ENCODE measurements at regions not wholly inside any gene's neighbourhood (a gene's known extent, or its start where the extent isn't known, plus 50 kb on each side); places are given as distances from the start of the nearest gene placed in this dataset.
"Not testable (repeated sequence)": the region's sequence is repeated elsewhere in the genome, so short reads cannot be mapped to it uniquely, and the experiment has no call there.

DNA sequence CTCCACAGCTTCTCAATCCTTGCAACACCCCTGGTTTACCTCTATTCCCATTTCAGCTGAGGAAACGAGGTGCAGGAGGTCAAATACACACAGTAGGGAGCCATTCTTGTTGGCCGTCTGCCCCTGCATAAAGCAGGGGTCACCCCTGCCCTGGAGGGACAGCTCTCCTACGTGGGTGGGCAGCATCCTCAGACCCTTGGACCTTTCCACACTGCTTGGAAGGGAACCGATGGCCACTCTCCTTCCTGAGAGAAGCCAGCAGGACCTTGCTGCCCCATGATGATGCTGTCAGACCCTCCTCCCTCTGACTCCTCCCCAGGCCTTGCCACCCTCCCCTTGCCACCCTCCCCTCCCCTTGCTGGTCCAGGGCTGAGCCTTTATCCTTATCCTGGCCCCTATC is 121.1 kb upstream of the SYT13 start:
- DNase-seq (ENCODE audit: low spot score), result no peak

DNA sequence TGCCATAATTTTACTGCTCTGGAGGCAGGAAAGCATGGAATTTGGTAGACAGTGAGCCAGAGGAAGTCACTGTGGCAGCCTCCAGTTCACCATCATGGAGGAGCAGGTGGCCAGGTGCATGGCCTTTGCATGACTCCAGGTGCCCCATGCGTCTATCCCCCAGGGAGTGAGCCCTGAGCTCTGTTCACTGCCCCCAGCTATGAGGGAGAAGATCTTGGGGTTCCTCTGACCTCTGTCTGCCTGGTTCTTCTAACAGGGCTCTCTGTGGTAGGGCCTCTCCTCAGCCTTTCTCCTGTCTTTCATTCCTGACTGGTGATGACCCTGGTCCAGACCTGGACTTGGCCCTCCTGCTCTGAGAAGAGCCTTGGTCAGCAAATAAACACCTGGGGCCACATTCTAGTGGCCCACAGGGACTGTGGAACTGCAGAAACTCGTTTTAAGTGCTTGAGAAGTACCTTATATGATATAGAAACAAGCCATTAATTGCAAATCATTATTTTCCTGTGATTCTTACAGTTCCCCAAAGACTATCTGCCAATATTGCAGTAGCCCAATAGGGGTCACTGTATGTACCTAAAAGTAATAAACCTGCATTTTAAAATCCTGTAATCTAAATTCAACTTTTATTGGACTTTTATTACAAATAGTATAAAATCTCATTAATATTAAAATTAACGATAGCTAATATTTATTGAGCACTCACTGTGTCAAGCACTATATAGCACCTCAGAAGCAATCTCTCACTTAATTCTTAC is 120.0 kb upstream of the SYT13 start:
- DNase-seq (ENCODE audit: low spot score), result no peak

DNA sequence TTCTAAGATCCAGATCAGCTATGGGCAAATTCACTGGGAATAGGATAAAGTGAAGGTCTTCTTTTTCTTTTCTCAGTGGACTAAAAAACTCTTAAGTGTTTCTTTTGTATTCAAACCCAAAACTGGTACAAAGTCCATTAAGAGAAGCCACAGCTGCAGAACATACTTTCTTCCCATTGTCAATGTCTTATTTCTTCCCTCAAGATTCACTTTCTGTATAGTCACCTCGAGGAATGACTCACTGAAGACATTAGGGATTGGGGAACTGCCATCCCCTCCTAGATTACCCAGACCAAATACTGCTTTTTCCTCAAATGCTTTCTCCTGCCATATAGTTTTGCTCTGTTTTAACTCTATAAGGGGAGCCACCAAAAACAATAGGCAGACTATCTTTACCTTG is 117.4 kb upstream of the SYT13 start:
- DNase-seq (ENCODE audit: low spot score), result not testable (repeated sequence)

DNA sequence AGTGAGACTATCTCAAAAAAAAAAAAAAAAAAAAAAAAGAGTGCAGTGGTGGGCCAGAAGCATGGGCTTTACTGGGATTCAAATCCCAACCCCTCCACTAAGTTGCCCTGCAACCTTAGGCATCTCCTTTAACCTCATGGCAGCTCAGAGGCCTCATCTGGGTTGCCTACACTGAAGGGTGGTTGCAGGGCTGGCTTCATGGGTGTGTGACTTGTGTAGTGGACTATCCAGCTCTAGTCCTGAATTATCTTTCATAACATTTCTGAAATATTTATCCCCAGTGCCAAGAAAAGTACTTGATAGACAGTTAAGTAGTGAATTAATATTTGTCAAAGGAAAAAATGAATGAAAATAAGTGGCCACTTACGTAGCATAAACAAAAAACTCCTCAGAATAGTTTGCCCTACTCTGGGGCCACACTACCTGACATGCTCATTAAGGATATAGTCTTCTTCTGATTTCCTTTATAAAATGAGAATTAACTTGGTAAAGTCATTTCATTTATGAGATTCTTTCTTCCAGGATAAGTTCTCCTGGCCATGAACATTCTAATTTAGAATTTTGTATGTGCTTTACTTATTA is 116.0 kb upstream of the SYT13 start:
- DNase-seq (ENCODE audit: low spot score), result no peak

DNA sequence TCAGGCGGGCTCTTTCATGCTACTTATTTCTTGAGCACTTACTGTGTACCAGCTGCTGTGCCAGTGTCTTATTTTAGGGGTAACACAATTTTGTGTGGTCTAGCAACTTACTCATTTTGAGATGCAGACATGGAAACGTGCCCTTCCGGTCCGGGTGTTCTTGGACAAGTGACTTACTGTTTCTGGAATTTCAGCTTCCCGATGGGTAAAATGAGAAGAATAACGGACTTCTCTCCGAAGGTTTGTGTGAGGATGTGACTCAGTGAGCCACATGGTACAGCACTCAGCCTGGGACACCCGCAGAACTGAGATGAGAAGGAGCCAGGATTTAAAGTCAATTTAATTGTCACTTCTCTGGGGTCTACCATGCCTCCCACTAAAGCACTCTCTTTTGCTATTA is 114.5 kb upstream of the SYT13 start:
- DNase-seq (ENCODE audit: low spot score), result no peak

DNA sequence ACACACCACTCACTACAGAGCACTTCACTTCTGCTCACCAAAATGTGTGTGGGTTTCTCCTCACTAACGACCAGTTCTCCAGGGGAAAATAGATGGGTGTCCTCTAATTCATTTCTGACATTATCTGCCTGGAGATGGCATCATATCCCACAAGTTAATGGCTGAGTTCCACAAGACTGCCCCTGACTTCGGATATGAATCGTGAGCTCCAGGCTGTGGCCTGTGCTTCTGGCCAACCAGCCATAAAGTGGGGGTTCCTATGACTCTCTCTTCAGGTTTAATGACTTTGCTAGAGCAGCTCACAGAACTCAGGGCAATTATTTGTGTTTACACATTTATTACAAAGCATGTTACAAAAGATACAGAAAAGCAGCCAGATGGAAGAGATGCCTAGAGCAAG is 113.0 kb upstream of the SYT13 start:
- DNase-seq (ENCODE audit: low spot score), result no peak

DNA sequence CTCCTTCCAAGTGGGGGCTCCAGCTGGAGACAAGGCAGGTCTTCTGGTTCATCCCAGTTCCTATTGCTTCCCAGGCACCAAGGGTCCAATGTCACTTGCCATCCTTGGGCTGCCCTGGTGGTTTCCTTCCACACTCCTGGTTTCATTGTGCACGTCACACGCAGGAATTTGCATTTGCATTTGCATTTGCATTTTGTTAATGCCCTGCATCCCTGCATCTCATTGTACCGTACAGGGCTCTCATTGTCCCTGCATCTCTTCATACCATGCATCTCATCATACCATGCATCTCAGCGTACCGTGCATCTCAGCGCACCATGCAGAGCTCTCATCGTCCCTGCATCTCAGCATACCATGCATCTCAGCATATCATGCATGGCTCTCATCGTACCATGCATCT is 112.2 kb upstream of the SYT13 start:
- no peak for DNase-seq (ENCODE audit: low spot score)

DNA sequence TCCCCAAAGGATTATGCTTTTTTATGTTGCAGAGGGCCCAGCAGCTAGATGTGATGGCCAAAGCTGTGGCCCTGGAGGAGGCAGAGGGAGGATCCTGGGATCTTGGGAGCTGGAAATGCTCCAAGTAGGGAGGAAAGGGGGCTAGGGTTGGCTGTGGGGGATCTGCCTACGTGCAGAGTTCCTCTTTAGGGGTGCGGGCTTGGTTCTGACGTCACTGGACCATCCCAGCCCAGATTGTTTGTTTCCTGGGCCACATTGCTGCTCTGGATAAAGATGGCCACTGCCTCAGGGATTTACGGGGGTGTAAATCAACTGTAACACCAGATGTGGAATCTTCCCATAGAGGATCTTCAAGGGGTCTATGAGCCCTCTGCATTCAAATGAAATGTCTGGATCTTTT is 110.3 kb upstream of the SYT13 start:
- DNase-seq (ENCODE audit: low spot score), result no peak

DNA sequence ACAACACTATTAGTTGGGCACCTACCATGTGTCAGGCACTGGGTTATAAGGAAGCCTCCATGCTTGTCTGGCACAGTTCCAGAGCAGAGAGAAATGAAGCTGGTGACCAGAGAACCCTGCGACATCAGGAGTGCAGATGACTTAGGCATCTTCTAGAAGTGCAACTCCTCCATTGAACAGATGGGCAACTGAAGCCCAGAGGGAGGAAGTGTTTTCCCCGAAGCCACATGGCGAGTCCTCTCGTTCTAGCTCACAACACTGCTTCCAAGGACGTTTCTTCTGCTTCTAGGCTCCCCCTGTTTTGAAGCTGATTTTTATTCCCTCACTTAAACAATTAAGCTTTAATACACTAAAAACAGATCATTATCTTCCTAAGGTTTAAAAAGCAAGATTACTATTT is 109.8 kb upstream of the SYT13 start:
- no peak for DNase-seq (ENCODE audit: low spot score)

DNA sequence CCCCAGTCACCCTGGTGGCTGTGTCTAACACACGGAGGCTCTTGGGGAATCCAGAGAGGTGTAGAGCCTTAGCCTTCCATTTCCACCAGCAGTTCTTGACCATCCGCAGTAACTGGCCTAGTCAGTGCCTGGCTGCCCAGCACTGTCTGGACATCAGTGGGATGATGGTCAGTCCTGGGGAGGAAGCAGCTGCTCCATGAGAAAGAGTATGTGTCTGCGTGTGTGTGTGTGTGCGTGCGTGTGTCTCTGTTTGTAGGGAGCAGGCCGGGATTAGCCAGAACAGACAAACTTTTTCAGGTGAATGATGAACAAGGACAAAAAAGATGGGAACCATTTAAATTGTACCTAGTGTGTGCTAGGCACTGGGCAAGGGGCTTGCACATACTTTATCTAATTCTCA is 109.3 kb upstream of the SYT13 start:
- DNase-seq (ENCODE audit: low spot score), result no peak

DNA sequence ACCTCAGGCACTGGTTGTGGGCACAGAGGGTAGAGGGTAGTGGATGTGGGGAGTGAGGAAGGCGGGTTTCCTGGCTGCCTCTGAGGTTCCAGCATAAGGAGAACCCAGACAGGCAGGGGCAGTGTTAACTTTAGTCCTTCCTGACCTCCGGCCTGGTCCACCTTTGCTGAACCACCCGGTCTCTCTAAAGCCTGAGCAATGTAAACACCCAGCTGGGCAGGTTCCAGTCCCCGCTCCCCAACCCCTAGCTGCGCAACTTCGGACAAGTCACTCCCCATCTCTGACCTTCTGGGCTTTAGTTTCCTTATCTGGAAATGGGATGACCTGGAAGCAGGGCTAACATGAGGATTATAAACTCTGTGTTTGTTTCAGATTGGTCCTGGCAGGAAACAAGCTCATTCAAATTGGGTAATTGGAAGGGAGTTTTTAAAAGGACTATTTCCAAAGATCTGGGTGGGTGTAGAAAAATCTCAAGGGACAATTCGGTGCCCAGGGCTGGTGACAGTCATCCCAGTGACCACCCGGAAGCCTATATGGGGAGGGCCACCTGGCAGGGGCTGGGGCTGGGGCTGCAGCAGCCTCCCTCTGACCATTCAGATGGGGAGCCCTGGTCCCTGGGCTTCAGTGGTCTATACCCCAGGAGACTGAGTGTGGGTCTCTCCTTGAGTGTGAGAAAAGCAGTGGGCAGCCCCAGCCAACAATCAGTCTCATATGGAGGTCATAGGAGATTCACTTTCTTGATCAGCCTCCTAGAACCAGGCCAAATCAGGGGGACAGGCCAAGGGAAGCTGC is 108.3 kb upstream of the SYT13 start:
- DNase-seq (ENCODE audit: low spot score), result no peak

DNA sequence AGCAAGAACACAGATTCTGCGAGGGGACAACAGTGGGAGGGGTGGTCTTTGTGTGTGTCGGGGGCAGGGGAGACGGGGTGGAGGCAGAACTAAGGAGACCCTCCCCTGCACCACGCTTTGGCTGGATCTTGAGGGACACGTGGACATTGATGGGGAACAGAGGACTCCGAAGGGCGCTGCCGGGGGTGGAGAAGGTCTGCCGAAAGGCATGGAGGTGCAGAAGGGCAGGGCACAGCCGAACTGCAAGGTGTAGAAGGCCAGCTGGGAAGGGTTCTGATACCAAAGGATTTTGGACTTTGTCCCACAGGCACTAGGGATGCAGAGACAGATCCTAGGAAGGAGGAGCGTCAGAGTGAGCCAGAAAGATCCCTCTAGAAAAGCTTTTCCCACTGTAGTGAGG is 107.7 kb upstream of the SYT13 start:
- no peak for DNase-seq (ENCODE audit: low spot score)

DNA sequence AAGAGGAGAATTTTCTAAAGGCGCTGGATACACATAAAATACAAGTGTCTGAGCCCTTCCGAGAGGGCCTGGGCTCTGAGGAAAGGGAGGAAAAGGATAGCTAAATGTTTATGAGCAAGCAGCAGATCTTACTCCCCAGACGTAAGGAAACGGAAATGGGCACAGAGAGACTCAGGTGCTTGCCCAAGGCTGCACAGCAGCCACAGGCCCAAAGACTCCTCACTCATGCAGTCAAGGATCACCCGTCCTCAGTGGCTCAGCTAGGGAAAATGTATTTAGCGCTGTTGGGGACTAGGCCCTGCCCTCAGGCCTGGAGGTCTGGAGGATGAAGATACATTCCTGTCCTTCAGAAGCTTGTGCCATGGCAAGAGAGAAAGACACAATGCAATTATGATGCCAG is 107.2 kb upstream of the SYT13 start:
- DNase-seq (ENCODE audit: low spot score), result no peak

DNA sequence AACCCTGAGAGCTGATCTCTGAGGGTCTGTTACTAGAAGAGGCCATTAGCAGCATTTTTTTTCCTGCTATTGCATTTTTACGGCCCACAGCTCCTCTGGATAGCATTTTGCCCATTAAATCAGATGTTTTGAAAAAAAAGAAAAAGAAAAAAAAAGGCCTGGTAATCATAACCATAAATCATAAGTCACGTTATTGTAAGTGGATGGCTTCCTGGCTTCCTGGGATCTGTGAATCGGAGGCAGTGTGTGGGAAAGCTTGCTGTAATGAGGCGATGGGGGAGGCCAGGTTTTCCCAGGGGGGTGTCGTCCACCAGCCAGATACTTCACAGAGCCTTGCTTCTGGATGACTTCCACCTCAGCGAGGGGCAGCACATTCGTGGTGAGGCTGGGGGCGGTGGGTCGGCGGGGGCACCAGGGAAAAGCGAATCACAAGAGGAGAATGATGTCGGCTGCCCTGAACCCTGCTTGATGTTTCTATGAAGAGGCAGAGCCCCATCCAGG is 106.5 kb upstream of the SYT13 start:
- DNase-seq (ENCODE audit: low spot score), result no peak

DNA sequence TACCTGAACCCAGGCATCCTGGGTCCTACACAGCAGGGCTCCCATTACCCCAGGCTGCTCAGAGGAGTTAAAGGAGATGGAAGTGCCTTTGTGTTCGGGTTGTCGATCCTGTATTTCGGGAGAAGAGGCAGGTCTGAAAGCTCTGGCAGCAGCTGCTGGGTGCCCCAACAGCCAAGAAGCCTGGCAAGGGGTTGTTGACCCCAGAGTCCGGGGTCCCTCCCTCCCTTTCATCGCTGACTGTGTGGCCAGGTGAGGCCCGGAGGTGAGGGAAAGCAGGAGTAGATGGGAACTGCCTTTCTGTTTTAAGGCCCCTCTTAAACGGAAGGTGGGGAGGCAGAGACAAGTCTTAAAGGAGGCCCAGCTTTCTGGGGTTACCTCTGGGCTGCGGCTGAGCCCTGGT is 106.0 kb upstream of the SYT13 start:
- no peak for DNase-seq (ENCODE audit: low spot score)

DNA sequence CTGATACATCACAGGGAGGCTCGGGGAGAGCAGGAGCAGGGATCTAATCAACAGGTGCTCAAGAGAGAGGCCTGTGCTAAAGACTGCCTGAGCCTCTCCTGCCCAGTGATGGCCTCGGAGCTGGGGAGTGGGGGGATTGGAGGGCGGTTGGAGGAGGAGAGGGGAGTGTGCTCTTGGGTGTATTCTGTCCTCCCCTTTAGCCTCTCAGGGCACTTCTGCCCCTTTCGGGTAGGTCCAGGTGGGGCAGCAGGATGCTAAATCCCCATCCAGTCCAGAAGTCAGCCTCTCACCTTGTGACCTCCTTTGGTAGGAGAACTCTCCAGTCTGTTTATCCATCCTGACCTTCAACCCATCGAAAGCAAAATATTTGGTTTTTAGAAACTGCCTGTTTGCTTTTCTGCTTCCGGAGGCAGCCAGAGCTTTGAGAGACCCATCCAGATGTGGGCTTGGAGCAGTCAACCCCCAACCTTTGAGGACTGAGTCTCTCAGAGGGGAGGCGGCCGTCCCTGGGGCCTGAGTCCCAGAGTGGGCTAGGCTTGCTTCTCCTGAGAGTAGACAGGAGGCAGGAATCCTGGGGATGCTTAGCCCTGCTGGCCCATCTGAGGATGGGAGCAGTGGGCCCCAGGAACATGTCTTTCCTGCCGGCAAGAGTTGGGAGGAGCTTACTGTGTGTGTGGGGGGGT is 105.2 kb upstream of the SYT13 start:
- DNase-seq (ENCODE audit: low spot score), result no peak

DNA sequence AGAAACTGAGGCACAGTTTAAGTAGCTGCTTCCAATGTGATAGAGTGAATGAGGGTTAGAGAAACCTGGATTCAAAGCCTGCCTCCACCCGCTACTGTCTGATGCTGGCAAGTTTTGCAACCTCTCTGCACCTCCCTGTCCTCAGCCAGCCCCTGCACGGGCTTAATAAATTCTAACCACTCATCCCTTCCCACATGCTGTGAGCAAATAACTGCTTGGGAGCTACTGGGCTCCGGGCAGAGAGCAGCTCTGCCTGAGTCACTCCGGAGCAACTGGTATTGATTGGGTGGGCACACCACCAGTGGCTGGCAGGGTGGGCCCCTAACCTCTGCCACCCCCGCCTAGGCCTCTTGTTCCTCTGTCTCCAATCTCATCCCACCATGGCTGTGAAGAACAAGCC is 104.3 kb upstream of the SYT13 start:
- DNase-seq (ENCODE audit: low spot score), result no peak

DNA sequence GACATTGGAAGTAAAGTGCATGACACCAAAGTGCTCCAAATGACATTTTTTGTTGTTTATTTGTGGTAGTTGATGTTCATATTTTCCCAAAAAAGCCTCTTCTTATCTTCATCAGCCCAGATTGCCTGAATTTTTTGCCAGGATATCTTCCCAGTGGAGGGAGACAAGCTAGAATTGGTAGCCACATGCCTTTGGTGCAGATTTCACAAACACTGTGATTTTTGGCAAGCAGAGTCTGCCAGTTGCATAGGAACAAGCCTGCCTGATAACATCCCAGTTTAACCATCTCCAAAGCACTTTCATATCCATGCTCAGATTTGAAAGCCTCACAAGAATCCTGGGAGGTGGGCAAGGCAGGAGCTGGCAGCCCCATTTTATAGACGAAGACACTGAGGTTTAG is 102.3 kb upstream of the SYT13 start:
- no peak for DNase-seq (ENCODE audit: low spot score)

DNA sequence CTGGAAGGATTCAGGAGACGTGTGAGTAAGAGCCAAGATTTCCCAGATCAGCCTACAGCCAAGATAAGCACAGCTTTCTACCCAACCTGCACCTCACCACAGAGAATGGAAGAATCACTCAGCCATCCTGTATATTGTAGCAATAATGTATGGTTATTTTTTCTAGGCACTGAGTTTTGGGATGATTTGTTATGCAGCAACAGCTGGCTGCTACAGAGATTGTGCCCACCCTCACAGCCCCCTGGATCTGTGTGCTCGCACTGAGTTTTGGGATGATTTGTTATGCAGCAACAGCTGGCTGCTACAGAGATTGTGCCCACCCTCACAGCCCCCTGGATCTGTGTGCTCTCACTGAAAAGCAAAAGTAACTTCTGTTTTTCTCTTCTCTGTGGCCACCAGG is 101.7 kb upstream of the SYT13 start:
- DNase-seq (ENCODE audit: low spot score), result not testable (repeated sequence)

DNA sequence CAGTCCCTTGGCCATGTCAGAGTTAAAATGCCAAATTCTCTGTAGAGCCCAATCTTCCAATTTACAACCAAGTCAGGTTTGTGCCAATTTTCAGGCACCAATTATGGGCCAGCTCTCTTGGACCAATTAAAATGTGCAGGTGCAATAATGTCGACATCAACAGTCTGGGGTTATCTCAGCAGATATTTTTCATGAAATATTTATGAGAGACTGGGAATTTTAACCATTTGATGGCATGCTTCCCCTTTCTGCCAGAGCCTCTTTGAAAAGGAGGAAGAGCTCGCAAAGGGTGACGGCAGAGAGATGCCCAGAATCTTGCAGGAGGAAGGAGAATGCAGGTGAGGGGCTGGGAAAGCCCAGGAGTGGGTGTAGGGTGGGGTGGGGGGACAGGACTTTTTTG is 100.8 kb upstream of the SYT13 start:
- DNase-seq (ENCODE audit: low spot score), result no peak

DNA sequence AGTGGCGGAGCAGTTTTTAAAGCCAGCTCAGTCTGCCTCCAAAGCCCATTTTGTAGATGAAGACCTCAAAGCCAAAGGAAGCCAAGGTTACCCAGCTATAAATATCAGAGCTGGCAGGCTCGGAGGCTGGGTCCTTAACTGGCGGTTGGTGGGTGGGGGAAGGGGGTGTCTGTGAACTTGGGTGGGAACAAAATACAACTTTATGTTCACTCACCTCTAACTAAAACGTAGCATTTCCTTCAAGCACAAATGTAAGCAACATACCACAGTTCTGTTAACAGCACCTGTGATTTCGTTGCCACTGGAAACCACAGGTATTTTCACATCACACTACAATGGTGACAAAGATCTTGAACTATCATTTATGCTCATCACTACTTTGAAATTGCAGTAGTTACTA is 99.7 kb upstream of the SYT13 start:
- DNase-seq (ENCODE audit: low spot score), result no peak

DNA sequence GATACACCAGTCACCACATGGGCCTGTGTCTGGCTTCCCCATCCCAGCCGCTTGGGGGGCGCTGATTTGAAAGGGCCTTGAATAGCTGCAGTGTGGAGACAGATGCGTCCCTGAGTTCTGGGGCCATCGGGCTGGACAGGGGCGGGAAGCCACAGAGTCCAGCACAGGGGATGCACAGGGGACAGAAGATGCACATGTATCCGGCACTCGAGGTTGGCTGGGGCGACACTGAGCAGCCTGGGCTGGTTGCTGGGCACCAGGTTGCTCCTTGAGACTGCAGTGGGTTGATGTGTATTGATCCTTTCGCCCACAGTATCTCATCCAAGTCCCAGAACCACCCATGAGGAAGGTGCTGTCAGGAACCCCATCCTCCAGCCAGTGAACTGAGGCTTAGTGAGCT is 99.3 kb upstream of the SYT13 start:
- DNase-seq (ENCODE audit: low spot score), result no peak

All from germinal center (tissue), 1 donor.